GM13977 (cell line): ENCODE measurements at regions not wholly inside any gene's neighbourhood (a gene's known extent, or its start where the extent isn't known, plus 50 kb on each side); places are given as distances from the start of the nearest gene placed in this dataset.
"Not testable (repeated sequence)": the region's sequence is repeated elsewhere in the genome, so short reads cannot be mapped to it uniquely, and the experiment has no call there.

Source experiments
- DNase-seq: peaks from one replicate; pipeline ENCODE4 v3.0.0; 2012; ENCODE audit warnings: low spot score
- in situ Hi-C: fragments of 300-500 bp; cut with MboI; formaldehyde crosslinking; loops from one replicate; pipeline ENCODE4 v1.12.0; 2022; ENCODE audit warnings: low sequenced_read_pairs, low pct_unique_long_range_greater_than_20kb, mixed read lengths, inconsistent platforms; ENCODE audit not compliant: unreplicated experiment
- TF ChIP-seq, protein P1 (sequence below): IDR thresholded peaks from 2 replicates; pipeline ENCODE4 v1.5.1; 2012; ENCODE audit warnings: mild to moderate bottlenecking, control low read depth; ENCODE audit not compliant: insufficient read depth; ENCODE audit errors: extremely low read depth, missing control alignments

- in situ Hi-C loops, result no loop called here
- TF ChIP-seq, protein P1, sequence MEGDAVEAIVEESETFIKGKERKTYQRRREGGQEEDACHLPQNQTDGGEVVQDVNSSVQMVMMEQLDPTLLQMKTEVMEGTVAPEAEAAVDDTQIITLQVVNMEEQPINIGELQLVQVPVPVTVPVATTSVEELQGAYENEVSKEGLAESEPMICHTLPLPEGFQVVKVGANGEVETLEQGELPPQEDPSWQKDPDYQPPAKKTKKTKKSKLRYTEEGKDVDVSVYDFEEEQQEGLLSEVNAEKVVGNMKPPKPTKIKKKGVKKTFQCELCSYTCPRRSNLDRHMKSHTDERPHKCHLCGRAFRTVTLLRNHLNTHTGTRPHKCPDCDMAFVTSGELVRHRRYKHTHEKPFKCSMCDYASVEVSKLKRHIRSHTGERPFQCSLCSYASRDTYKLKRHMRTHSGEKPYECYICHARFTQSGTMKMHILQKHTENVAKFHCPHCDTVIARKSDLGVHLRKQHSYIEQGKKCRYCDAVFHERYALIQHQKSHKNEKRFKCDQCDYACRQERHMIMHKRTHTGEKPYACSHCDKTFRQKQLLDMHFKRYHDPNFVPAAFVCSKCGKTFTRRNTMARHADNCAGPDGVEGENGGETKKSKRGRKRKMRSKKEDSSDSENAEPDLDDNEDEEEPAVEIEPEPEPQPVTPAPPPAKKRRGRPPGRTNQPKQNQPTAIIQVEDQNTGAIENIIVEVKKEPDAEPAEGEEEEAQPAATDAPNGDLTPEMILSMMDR, result no peak
- DNase-seq, result no peak
These were observed 227.3 kb upstream of the ZC4H2 start for GRCh38 chrX:65203545-65203944.

DNA sequence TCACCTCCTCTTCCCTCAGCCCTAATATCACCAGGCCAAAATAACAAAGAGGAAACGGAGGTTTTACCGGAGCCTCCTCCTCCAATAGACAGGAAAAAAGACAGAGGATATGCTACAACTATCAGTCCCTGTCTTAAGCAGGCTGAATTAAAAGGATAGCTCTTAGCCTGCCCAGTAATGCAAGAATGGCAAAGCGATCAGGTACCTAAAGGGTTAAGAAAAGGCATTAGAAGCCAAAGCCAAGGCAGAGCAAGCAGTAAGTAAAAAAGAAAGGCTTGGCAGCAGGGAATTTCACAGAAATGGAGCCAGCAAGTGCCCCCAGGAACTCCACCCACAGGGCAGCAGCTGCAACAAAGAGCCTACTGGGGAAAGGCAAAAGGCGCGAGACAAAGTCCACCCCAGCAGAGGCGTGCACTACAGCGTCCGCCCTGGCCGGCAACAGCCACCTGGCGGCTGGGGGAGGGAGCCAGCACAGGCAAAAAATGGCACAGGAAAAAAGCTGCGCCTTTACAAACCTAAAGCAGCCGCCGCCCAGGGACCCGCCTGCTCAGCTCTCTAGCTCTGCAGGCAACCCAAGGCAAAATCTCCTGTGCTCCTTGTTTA is 220.6 kb upstream of the ZC4H2 start:
- in situ Hi-C loops, result no loop called here
- TF ChIP-seq, protein P1, result no peak
- DNase-seq, result no peak

- in situ Hi-C loops, result no loop called here
- TF ChIP-seq, protein P1, result no peak
- no peak for DNase-seq
These were observed 219.4 kb upstream of the ZC4H2 start for GRCh38 chrX:65195621-65196020.

- DNase-seq, result no peak
- in situ Hi-C loops, result no loop called here
- TF ChIP-seq, protein P1, result no peak
These were observed 218.3 kb upstream of the ZC4H2 start for GRCh38 chrX:65194547-65194946.

DNA sequence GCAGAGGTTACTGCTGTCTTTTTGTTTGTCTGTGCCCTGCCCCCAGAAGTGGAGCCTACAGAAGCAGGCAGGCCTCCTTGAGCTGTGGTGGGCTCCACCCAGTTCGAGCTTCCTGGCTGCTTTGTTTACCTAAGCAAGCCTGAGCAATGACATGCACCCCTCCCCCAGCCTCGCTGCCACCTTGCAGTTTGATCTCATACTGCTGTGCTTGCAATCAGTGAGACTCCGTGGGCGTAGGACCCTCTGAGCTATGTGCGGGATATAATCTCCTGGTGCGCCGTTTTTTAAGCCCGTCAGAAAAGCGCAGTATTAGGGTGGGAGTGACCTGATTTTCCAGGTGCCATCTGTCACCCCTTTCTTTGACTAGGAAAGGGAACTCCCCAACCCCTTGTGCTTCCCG is 187.1 kb upstream of the ZC4H2 start:
- in situ Hi-C loops, result not testable (repeated sequence)

DNA sequence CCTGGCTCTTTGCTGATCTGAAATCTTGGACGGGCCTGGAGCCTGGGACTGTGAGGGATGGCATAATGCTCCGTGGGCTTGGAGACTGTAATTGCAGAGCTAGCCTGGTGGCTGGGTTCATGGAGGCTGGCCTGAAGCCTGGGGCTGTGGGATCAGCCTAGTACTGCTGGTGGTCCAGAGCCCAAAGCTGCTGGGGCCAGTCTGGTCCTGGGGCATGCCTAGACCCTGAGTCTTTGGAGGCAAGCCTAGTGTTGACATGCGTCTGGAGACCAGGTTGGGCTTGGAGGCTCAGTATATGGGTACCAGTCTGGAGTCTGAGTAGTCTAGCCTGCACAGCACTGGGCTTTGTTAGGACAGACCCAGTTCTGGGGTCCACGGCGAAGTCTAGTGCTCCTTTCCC is 172.0 kb upstream of the ZC4H2 start:
- TF ChIP-seq, protein P1, result no peak

More for the DNA sequence above, 187.1 kb upstream of the ZC4H2 start:
- not testable (repeated sequence) for DNase-seq

GRCh38 chrX:65136424-65136823 is 160.2 kb upstream of the ZC4H2 start:
- no peak for DNase-seq
- TF ChIP-seq, protein P1, result no peak
- in situ Hi-C loops, result no loop called here

More for the DNA sequence above, 172.0 kb upstream of the ZC4H2 start:
- DNase-seq, result no peak
- in situ Hi-C loops, result no loop called here
